ENCODE measurements at regions not wholly inside any gene's neighbourhood (a gene's known extent, or its start where the extent isn't known, plus 50 kb on each side); places are given as distances from the start of the nearest gene placed in this dataset.
A peak's percentile ranks its signal among the peaks of the same experiment; 100 is the strongest.

DNA sequence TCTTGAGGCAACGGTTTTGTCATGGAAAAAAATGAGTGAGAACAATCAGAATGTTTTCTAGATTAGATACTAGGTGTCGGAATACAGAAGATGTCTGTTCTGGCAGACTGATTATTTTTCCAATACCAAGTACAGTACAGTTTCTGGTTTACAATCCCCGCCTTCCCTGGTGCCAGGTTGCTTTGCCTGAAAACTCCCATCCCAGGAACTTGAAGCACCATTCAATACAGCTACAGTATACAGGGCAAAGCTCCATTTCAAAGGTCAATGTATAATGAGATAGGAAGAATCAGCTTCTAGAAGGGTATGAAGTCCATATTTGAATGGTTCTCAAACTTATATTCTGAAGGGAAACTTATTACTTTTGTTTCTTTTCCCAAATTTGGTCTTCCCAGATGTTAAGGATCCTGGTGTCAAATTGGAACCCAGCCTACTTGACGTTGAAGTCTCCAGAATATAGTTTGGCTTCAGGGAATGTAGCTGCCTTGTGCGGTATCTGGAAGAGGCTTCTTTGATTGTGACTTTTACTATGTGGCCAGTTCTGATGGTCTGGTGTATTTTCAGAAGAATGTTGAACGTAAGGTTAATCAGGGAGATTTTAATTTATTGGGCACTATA, 238.0 kb upstream of the ATP2B1 start:
- no peak for DNase-seq

DNA sequence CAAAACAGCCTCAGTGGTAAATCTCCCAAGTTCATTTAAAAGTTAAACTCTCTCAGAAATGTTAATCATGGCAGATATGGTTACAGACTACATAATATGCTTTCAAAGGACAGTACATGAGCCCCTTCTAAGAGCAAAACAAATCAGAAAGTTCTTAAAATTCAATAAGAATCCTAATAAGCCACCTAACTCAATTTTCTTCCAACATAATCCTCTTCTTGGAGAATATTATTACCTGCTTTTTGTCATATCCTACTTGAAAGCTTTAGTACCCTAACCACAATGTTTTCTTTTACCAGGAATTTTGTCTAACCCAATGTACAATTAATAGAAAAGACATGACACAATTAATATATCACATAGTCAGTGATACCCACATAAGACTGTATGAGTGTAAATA, 236.5 kb upstream of the ATP2B1 start:
- DNase-seq, result no peak

DNA sequence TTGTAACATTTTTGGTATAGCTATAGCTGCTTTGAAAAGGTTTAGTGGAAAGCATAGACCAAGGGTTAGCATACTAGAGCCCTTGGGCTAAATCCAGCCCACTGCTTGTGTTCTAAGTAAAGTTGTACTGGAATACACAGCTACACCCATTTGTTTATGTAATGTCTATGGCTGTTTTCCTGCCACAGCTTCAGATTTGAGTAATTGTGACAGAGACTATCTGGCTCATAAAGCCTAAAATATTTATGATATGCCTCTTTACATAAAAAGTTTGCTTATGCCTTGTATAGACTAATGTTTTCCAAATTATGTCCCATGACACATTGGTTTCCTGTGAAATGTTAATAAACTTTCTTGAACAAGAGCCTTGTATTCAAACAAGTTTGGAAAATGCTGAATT, 234.8 kb upstream of the ATP2B1 start:
- no peak for DNase-seq

- no peak for DNase-seq
These were observed 232.8 kb upstream of the ATP2B1 start for GRCh38 chr12:89941436-89941835.

- no peak for DNase-seq
These were observed 231.0 kb upstream of the ATP2B1 start for GRCh38 chr12:89939522-89940215.

DNA sequence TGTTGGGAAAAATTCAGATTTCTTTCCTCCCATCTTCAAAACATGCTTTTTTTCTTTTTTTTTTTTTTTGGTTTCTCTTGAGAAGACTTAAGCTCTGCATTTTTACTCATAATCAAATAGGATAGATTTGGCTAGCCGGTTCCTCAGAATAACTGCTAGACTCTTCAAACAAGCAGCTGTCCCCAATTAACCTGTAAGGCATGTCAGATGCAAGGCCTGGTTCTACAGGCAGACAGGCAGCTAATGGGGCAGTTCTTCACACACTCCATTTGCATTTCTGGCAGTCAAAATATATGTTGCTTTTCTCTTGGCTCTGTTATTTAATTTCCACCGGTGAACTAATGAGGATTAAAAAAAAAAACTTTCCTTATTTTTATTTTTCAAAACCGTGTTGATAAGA, 228.0 kb upstream of the ATP2B1 start:
- no peak for DNase-seq

DNA sequence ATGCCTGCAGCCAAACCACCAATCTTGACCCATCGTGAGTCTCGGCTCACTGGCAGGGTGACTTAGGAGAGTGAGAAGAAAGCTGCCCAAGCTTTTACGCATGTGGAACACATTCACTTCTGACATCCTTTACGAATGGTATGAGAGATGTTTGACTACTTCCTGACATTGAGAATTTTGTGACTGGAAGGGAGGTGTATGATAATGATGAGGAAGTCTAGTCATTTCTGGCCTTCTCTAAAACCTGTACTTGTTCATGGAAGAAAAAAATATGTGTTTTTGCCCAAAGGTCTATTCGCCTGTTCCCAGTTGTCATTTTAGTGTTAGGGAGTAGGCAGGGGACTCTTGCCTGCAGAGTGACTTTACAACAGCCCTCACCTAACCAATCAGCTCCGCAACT, 227.2 kb upstream of the ATP2B1 start:
- DNase-seq, result no peak

DNA sequence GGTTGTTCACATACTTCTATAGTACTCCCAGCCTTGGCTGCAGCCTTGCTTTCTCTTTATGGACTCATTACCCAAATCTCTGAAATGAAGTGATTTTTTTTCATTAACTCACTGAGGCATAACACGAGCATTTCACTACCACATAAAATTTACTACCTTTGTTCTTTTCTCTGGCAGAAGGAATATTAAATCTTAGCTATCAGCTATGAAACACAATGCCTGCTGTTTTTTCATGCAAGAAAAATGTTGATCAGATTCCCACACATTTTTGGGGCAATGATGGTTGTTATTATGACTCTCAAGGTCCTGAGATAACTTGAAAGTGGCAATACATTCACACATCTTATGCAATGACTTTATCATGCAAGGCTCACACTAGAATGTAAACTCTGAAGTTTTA, 225.3 kb upstream of the ATP2B1 start:
- no peak for DNase-seq

- DNase-seq, result no peak
These were observed 224.3 kb upstream of the ATP2B1 start for GRCh38 chr12:89932954-89933353.

GRCh38 chr12:89928467-89928866, 219.8 kb upstream of the ATP2B1 start:
- no peak for DNase-seq

- no peak for DNase-seq
These were observed 218.6 kb upstream of the ATP2B1 start for GRCh38 chr12:89927226-89927698.

DNA sequence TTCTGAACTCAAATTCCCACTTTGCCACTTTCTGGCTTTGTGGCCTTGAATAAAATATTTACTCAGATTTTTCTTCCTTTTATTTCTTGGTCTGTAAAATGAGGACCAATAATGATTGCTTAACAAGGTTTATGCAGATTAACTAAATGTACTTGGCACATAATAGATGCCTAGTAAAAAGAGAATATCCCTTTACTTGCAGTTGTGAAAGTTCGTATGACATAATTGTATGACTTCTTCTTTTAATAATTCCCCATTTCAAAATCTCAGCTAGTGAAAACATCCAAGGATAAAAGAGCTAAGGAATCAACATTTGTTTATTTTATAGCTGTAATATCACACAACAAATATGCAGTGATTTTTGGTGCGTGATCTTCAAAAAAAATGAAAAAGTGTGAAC, 215.6 kb upstream of the ATP2B1 start:
- no peak for DNase-seq

- DNase-seq, result no peak
These were observed 214.5 kb upstream of the ATP2B1 start for GRCh38 chr12:89923091-89923490.

DNA sequence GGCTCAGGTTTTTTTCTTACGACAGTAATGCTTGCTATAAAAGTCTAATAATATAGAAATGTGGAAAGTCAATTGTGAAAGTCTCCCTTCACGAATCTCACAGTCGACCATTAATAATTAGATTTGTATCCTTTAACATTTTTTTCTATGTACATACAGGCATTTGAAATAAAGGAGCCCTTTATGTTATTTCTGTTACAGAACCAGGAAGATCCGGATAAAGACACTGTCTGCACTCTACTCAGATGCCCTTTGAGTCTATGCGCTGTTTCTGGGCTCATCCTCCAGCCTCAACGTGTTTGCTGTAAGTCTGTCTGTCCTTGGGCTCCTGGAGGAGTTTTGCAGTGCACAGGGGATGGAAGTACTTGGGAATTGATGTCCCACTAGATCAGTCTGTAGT, 212.2 kb upstream of the ATP2B1 start:
- no peak for DNase-seq

- peak; percentile 11 for DNase-seq
These were observed 210.7 kb upstream of the ATP2B1 start for GRCh38 chr12:89919241-89919906.

DNA sequence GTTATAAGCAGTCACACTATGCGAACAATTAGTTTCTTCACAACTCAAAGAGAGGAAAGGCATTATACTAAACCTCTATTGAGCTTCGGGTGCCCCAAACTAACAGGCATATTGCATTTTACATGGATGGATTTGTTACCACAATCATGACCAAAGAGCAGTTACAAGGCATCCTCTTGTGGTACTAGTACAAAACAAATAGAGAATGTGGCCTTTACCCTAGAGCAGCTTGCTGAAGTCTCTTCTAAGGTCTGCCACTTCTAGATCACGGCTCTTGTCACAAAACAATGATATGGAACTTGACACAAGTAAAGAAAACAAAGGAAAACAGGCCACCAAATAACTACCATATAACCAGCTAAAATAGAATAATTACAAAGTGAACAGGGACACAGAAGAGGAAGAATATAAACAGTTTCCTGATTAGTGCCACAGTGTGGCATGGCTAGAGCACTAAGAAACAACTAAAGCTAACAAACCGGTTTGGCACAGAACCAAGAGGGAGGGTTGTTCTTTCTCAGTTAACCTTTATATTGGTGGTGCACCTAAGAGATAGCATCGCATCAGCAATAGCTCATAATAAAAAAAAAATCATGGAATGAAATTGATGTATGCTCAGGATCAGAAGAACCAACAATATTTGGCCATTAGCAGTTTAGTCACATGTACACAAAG, 209.7 kb upstream of the ATP2B1 start:
- no peak for DNase-seq

DNA sequence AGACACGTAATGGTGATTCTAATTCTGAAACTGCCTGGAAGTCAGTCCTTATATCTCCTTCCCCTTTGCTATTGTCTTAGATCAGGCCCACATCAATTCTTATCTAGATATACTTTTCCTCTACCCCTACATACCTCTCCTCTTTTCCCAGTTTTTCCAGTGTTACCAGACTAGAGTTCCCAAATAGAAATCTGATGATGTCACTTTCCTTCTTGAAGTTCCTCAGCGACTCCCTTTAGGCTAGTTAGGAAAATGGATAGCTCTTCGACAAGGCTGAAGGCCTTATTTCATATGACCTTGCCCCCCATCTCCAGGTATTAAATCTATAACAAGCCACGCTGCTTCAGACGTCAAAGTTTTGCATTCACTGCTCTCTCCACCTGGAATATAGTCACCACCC, 201.1 kb upstream of the ATP2B1 start:
- no peak for DNase-seq

DNA sequence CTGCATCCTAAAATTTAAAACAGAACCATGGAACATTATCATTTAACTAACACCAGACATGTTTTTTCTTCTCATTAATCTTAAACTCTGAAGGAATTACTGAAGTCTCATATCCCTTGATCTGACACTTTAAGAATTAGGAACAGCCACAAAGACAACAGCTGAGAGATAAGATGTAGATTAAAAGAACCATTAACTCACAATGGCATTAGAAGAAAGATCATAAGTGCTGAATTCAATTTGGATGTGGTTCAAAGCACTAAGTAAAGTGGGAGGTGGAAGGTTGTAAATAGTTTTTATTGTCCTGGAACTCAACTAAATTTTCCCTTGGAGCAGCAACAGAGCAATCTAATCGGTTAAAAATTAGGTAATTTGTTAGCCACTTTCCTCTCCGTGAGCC, 199.0 kb upstream of the ATP2B1 start:
- DNase-seq, result no peak

GRCh38 chr12:89906824-89907223, 198.2 kb upstream of the ATP2B1 start:
- DNase-seq, result no peak

DNA sequence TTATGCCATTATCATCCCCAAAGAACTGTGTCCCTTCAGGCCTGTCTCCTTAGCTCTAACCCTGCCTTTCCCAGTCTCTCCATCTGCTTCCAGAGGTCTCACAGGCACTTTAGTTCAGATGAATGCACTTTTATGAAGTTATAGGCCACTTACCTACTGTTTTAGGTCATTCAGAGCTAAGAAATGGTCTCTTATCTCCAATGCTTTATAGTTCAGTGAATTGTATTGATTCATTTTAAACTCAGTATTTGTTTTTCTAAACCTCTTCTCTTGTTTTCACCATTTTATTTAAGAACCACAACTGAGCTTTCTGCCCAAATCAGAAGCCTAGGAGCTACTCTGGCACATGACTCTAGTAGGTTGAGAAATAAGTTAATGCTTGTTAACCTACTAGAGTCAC, 197.5 kb upstream of the ATP2B1 start:
- no peak for DNase-seq

DNA sequence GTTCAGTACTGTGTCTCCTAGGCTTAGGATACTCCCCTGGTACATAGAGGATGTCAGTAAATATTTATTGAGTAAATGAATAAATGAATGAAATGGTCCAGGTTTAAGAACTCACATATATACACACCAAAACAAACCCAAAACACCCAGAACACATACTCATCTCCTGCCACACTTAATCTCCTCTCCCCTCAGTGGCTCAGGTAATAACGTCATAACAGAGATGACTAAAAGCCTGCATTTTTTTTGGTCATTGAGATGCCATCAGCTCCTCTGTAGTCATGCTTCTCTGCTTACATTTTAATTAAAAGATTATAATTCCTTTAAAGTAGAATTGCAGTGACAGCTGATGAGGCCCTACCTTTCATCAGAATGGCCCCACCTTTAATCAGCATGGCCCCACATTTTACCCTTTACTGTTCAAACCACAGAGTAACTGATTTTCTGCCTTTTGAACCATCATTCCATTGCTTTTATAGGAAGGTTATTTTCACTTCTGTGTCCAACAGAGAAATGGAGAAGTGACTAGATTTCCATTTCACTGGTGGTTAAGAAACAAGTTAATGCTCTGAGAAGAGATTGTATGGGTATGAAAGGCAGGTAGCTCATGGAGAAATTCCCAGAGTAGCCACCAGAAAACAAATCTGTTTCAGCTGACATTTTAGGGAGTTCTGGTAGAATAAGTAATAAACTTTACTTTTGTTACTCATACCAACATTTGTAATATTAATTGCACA, 193.4 kb upstream of the ATP2B1 start:
- DNase-seq, result no peak

GRCh38 chr12:89901319-89901718, 192.7 kb upstream of the ATP2B1 start:
- no peak for DNase-seq

GRCh38 chr12:89899651-89900050, 191.0 kb upstream of the ATP2B1 start:
- no peak for DNase-seq
